Pancreas (tissue), 10 donors: ENCODE measurements at regions not wholly inside any gene's neighbourhood (a gene's known extent, or its start where the extent isn't known, plus 50 kb on each side); places are given as distances from the start of the nearest gene placed in this dataset.

Source experiments
- ATAC-seq, 4 donors: fragments of 200-7000 bp; cut with Tn5 transposase; one replicate each; pipeline versions ENCODE4 v1.8.0 to v1.9.1; 2020; ENCODE audit warnings: mild to moderate bottlenecking in 4 of 4, moderate library complexity in 4 of 4
- DNase-seq, 6 donors: peaks; one replicate each; pipeline ENCODE4 v3.0.0-alpha.2; 2020
- FAIRE-seq: peaks from 2 replicates; lab custom pipeline; 2012; peaks lifted over from hg19 to GRCh38; lab: Jason Lieb, UNC
- H3K27ac ChIP-seq, 4 donors: fragments of 200-600 bp; sonication (generic); 1 replicate in 3 of 4; 2 replicates in 1 of 4; pipeline versions ENCODE4 v1.5.0 to v1.8.0; 2020
- H3K27me3 ChIP-seq, 4 donors: fragments of 200-600 bp; one replicate each; pipeline ENCODE4 v1.8.0; 2021
- H3K36me3 ChIP-seq, 3 donors: fragments of 200-600 bp; sonication (generic) in 1 of 3; one replicate each; pipeline versions ENCODE4 v1.5.0 to v1.8.0; 2020 to 2021
- H3K4me1 ChIP-seq, 3 donors: fragments of 200-600 bp; one replicate each; pipeline ENCODE4 v1.8.0; 2021
- H3K4me3 ChIP-seq, 4 donors: fragments of 200-600 bp; sonication (generic) in 2 of 4; one replicate each; pipeline versions ENCODE4 v1.5.0 to v1.8.0; 2020 to 2021
- H3K9me3 ChIP-seq, 4 donors: fragments of 200-600 bp; one replicate each; pipeline ENCODE4 v1.8.0; 2021
- CTCF ChIP-seq, 4 donors: fragments of 200-600 bp; sonication (generic) in 3 of 4; IDR thresholded peaks; one replicate each; pipeline versions ENCODE4 v1.5.0 to v1.8.0; 2021; ENCODE audit warnings: antibody characterized with exemption in 4 of 4
- WGBS, 2 donors: extraction: QIAGEN DNeasy Blood & Tissue Kit; methylation state at CpG; one replicate each; pipeline ENCODE4 v1.1.7; 2013; 5-methylcytosine and 5-hydroxymethylcytosine counted together
- intact Hi-C, 3 donors: fragments of 100-400 bp; cut with DNase I; formaldehyde crosslinking; loops; one replicate each; pipeline versions ENCODE4 v1.11.1 to v1.14.2; 2022
- donor health status: healthy with polysubstance abuse.
- donor health status: DM: no; HTN: no; CAD: no; lungs with moderate emphysema.
- donor health status: DM: no; HTN: no; CAD: no.
- donor health status: control.
- donor health status: control.
- donor health status: Bipolar disorder and iron deficiency.
- donor health status: DM: yes; HTN: yes; CAD: no.
- donor health status: DM: no; HTN: no; CAD: no.
- donor health status: DM: no; HTN: no; CAD: no.
- donor health status: DM: yes; HTN: yes; CAD: no.

DNA sequence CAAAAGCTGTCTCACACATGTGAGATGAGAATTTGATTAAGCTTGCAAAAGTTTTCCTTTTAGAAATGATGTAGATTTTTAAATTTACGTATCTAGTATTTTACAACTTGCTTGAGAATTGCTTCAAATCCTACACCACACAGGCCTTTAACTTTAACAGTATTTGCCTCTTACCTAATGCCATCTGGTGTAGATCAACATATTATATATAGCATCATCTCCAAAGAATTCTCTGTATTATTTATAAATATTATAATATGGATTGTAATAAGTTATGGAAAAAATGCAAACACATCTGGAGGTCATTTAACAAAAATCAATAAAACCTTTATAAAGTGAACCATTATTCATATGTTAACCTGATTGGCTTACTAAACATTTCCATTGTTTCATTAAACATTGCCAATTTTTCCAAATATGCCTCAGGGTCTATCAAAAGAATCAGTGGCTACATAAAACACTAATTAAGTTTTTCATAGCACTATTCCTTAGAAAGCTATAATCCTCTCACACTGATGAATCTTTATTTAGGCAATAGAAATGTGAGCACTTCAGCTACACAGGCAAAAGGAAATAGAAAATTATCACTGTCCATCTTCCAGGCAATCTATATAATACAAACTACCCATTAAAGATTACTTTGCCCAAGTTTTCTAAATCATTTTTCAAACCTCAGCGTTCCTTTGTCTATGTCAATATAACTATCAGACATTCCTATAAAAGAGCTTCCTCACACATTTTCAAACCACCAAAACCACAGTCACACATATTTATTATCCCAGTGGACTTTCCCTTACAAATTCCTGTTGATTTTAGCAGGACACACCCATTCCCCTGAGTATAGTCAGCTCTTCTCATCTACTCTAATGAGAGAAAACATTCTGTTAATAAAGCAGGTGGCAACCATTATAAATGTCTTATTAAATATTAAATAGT, 83.5 kb upstream of the INTU start:
- TF ChIP-seq CTCF (IDR thresholded peaks at IDR 0.05) = no peak
- no peaks in the 10 kb centered on the region for H3K27me3 ChIP-seq
- H3K36me3 ChIP-seq = no peaks in the 10 kb centered on the region
- no peaks in the 10 kb centered on the region for H3K4me1 ChIP-seq
- WGBS, 2 donors = 53 to 57% methylated on average over 2 of the region's 2 CpGs
- no peaks in the 10 kb centered on the region for H3K9me3 ChIP-seq
- ATAC-seq = no peak
- H3K4me3 ChIP-seq = no peak overlapping the region
- no peak for DNase-seq
- H3K27ac ChIP-seq = no peak overlapping the region
- FAIRE-seq = no peak
- intact Hi-C loops = no loop called here

- FAIRE-seq = no peak
- no peak for TF ChIP-seq CTCF (IDR thresholded peaks at IDR 0.05)
- ATAC-seq = no peak
- 63 to 79% methylated on average over 1 of the region's 1 CpG for WGBS, 2 donors
- DNase-seq = no peak
- no peak overlapping the region for H3K27ac ChIP-seq
- no peaks in the 10 kb centered on the region for H3K4me1 ChIP-seq
- no peaks in the 10 kb centered on the region for H3K27me3 ChIP-seq
- no peak overlapping the region for H3K4me3 ChIP-seq
- intact Hi-C loops = no loop called here
- H3K36me3 ChIP-seq = no peaks in the 10 kb centered on the region
- no peaks in the 10 kb centered on the region for H3K9me3 ChIP-seq
Measured at GRCh38 chr4:127555106-127555505, 77.7 kb upstream of the INTU start.

DNA sequence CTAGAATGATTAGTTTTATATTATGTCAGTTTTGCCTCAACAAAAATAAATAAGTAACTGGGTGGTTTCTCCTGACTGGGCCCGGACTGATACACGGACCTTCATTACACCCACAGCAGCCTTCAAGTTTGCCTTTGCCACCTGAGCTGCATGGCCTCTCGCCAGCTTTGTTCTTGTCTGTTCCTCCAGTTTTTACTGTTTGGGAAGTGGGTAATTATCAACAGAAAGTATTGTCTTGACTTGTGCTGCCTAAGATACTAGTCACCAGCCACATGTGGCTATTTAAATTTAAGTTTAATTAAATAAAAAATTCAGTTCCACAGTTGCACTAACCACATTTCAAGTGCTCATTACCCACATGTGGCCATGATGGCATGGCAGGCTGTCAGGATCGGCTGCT, 74.7 kb upstream of the INTU start:
- Histone ChIP-seq H3K9me3 (no peaks in the 10 kb centered on the region), H3K36me3 (no peaks in the 10 kb centered on the region), H3K27me3 (no peaks in the 10 kb centered on the region), H3K4me3 (no peak overlapping the region), H3K27ac (no peak overlapping the region), H3K4me1 (no peaks in the 10 kb centered on the region)
- DNase-seq (no peak), ATAC-seq (no peak), FAIRE-seq (no peak)
- intact Hi-C loops = no loop called here
- no peak for TF ChIP-seq CTCF (IDR thresholded peaks at IDR 0.05)
- WGBS, 2 donors = 54 to 59% methylated on average over 4 of the region's 4 CpGs

DNA sequence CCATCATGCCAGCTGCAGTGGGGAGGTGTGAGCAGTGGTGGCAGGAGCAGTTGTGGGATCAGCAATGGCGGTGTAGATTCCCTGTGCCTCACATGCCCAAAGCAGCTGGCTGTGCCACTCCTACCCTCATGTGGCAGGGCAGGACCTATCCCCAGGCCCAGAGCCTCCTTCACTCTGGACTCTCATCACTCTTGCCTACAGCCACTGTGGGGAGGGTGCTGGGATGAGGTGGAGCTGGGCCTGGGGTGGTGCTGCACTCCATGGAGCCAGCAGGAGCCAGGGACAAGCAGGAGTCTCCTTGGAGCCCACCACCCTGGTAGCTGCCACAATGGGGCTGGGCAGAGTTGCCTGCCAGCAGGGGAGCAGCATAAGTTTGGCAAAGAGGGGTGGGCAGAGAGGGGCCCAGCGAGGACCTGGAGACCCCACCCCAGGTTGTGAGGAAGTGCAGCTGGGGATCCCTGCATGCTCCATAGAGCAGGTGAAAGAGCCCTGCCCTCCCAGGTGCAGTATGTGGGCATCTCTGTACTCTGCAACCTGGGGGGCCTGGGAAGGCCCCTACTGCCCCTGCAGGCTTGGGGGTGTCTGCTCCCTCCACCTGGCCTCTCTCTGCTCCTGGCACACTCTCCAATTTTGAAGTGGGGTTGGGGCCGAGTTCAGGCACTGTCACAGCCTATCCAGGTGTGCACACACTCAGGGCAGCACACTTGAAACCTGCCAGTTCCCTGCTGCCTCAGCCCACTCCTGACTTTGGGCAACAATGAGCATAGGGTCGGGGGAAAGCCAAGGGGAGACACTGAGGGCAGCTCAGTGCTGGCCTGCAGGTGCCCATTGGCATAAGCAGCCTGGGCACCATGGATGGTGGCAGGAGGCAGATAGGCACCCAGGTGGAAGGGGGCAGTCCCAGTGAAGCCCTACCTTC, 74.0 kb upstream of the INTU start:
- no peak for ATAC-seq
- H3K27ac ChIP-seq = no peak overlapping the region
- no peak for FAIRE-seq
- DNase-seq = peak in 1 of 6 donors; percentile 39
- H3K9me3 ChIP-seq = no peaks in the 10 kb centered on the region
- no peaks in the 10 kb centered on the region for H3K4me1 ChIP-seq
- no peaks in the 10 kb centered on the region for H3K36me3 ChIP-seq
- no peaks in the 10 kb centered on the region for H3K27me3 ChIP-seq
- TF ChIP-seq CTCF (IDR thresholded peaks at IDR 0.05) = no peak
- WGBS, 2 donors = 62 to 69% methylated on average over 4 of the region's 4 CpGs
- intact Hi-C loops = no loop called here
- no peak overlapping the region for H3K4me3 ChIP-seq
